ENCODE measurements at regions not wholly inside any gene's neighbourhood (a gene's known extent, or its start where the extent isn't known, plus 50 kb on each side); places are given as distances from the start of the nearest gene placed in this dataset.

- TF ChIP-seq CTCF (IDR thresholded peaks at IDR 0.05), result no peak
- TF ChIP-seq ZFX (IDR thresholded peaks at IDR 0.05; ENCODE audit: borderline replicate concordance), result no peak
Observed at GRCh38 chr4:126182786-126183185, 868.0 kb downstream of the FAT4 start.

Data from 22Rv1 (cell line).